ENCODE measurements at regions not wholly inside any gene's neighbourhood (a gene's known extent, or its start where the extent isn't known, plus 50 kb on each side); places are given as distances from the start of the nearest gene placed in this dataset.
"Not testable (repeated sequence)": the region's sequence is repeated elsewhere in the genome, so short reads cannot be mapped to it uniquely, and the experiment has no call there.

- H3K4me3 ChIP-seq (ENCODE audit: low read depth, low read length), result no peak overlapping the region
- no peak for DNase-seq (ENCODE audit: low read depth)
- no peak for TF ChIP-seq CTCF (IDR thresholded peaks at IDR 0.05; ENCODE audit: insufficient read depth, low read depth, low read length)
These were observed 557.0 kb upstream of the GNPDA2 start for GRCh38 chr4:45283352-45283751.

GRCh38 chr4:45280121-45280520, 553.8 kb upstream of the GNPDA2 start:
- DNase-seq (ENCODE audit: low read depth), result no peak
- no peak for TF ChIP-seq CTCF (IDR thresholded peaks at IDR 0.05; ENCODE audit: insufficient read depth, low read depth, low read length)
- no peak overlapping the region for H3K4me3 ChIP-seq (ENCODE audit: low read depth, low read length)

GRCh38 chr4:45275862-45276261, 549.5 kb upstream of the GNPDA2 start:
- TF ChIP-seq CTCF (IDR thresholded peaks at IDR 0.05; ENCODE audit: insufficient read depth, low read depth, low read length), result no peak
- DNase-seq (ENCODE audit: low read depth), result no peak
- H3K4me3 ChIP-seq (ENCODE audit: low read depth, low read length), result no peak overlapping the region

- DNase-seq (ENCODE audit: low read depth); H3K4me3 ChIP-seq (ENCODE audit: low read depth, low read length): not testable (repeated sequence)
These were observed 521.8 kb upstream of the GNPDA2 start for GRCh38 chr4:45248106-45248505.

- no peak overlapping the region for H3K4me3 ChIP-seq (ENCODE audit: low read depth, low read length)
- no peak for TF ChIP-seq CTCF (IDR thresholded peaks at IDR 0.05; ENCODE audit: insufficient read depth, low read depth, low read length)
- no peak for DNase-seq (ENCODE audit: low read depth)
These were observed 515.6 kb upstream of the GNPDA2 start for GRCh38 chr4:45241976-45242375.

GRCh38 chr4:45229206-45229605, 502.9 kb upstream of the GNPDA2 start:
- no peak for TF ChIP-seq CTCF (IDR thresholded peaks at IDR 0.05; ENCODE audit: insufficient read depth, low read depth, low read length)
- DNase-seq (ENCODE audit: low read depth), result no peak
- no peak overlapping the region for H3K4me3 ChIP-seq (ENCODE audit: low read depth, low read length)

GRCh38 chr4:45215976-45216542, 489.7 kb upstream of the GNPDA2 start:
- no peak for DNase-seq (ENCODE audit: low read depth)
- no peak for TF ChIP-seq CTCF (IDR thresholded peaks at IDR 0.05; ENCODE audit: insufficient read depth, low read depth, low read length)
- no peak overlapping the region for H3K4me3 ChIP-seq (ENCODE audit: low read depth, low read length)

GRCh38 chr4:45208476-45208875, 482.1 kb upstream of the GNPDA2 start:
- H3K4me3 ChIP-seq (ENCODE audit: low read depth, low read length), result not testable (repeated sequence)

GRCh38 chr4:45207864-45208331, 481.5 kb upstream of the GNPDA2 start:
- not testable (repeated sequence) for DNase-seq (ENCODE audit: low read depth)

More at GRCh38 chr4:45208476-45208875, 482.1 kb upstream of the GNPDA2 start:
- DNase-seq (ENCODE audit: low read depth), result not testable (repeated sequence)

GRCh38 chr4:45207241-45207863, 481.0 kb upstream of the GNPDA2 start:
- DNase-seq (ENCODE audit: low read depth), result not testable (repeated sequence)

More at GRCh38 chr4:45207864-45208331, 481.5 kb upstream of the GNPDA2 start:
- H3K4me3 ChIP-seq (ENCODE audit: low read depth, low read length), result not testable (repeated sequence)

More at GRCh38 chr4:45207241-45207863, 481.0 kb upstream of the GNPDA2 start:
- H3K4me3 ChIP-seq (ENCODE audit: low read depth, low read length), result not testable (repeated sequence)

All from fibroblast of villous mesenchyme (primary cell).